ENCODE measurements at regions not wholly inside any gene's neighbourhood (a gene's known extent, or its start where the extent isn't known, plus 50 kb on each side); places are given as distances from the start of the nearest gene placed in this dataset.

DNA sequence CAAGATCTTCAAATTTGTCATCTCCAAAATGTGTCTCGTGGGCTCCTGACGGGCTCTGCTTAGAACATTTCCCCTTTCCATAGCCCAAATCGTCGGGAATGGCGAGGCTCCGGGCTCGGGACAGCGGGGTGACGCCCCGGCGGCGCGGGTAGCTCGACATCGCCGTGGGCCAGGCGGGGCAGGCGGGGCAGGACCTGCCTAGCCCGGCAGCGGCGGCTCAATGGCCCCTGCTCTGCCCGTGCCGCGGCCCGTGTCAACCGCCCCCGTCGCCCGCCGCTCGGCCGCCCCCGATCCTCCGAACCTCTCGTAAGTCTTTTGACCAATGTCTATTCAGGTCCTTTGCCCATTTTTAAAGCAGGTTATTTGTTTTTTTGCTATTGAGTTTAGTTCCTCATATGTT is 111.2 kb downstream of the PMAIP1 start:
- TF ChIP-seq, protein P1, sequence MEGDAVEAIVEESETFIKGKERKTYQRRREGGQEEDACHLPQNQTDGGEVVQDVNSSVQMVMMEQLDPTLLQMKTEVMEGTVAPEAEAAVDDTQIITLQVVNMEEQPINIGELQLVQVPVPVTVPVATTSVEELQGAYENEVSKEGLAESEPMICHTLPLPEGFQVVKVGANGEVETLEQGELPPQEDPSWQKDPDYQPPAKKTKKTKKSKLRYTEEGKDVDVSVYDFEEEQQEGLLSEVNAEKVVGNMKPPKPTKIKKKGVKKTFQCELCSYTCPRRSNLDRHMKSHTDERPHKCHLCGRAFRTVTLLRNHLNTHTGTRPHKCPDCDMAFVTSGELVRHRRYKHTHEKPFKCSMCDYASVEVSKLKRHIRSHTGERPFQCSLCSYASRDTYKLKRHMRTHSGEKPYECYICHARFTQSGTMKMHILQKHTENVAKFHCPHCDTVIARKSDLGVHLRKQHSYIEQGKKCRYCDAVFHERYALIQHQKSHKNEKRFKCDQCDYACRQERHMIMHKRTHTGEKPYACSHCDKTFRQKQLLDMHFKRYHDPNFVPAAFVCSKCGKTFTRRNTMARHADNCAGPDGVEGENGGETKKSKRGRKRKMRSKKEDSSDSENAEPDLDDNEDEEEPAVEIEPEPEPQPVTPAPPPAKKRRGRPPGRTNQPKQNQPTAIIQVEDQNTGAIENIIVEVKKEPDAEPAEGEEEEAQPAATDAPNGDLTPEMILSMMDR (IDR thresholded peaks at IDR 0.05): no peak
- TF ChIP-seq POLR2A (IDR thresholded peaks at IDR 0.05): no peak

All from lower leg skin (tissue), 3 donors.